ENCODE measurements at regions not wholly inside any gene's neighbourhood (a gene's known extent, or its start where the extent isn't known, plus 50 kb on each side); places are given as distances from the start of the nearest gene placed in this dataset.
"Not testable (repeated sequence)": the region's sequence is repeated elsewhere in the genome, so short reads cannot be mapped to it uniquely, and the experiment has no call there.

DNA sequence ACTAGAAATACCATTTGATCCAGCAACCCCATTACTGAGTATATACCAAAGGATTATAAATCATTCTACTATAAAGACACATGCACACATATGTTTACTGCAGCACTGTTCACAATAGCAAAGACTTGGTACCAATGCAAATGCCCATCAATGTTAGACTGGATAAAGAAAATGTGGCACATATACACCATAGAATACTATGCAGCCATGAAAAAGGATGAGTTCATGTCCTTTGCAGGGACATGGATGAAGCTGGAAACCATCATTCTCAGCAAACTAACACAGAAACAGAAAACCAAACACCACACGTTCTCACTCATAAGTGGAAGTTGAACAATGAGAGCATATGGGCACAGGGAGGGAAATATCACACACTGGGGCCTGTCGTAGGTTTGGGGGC is 106.0 kb downstream of the SPATA18 start:
- not testable (repeated sequence) for H3K27ac ChIP-seq (replicated peaks); DNase-seq (ENCODE audit: low read depth in 1 of 2, low spot score in 1 of 2); H3K27me3 ChIP-seq (ENCODE audit: insufficient read depth, poor library complexity, severe bottlenecking); H3K4me3 ChIP-seq (replicated peaks; ENCODE audit: insufficient read depth, low read length)

DNA sequence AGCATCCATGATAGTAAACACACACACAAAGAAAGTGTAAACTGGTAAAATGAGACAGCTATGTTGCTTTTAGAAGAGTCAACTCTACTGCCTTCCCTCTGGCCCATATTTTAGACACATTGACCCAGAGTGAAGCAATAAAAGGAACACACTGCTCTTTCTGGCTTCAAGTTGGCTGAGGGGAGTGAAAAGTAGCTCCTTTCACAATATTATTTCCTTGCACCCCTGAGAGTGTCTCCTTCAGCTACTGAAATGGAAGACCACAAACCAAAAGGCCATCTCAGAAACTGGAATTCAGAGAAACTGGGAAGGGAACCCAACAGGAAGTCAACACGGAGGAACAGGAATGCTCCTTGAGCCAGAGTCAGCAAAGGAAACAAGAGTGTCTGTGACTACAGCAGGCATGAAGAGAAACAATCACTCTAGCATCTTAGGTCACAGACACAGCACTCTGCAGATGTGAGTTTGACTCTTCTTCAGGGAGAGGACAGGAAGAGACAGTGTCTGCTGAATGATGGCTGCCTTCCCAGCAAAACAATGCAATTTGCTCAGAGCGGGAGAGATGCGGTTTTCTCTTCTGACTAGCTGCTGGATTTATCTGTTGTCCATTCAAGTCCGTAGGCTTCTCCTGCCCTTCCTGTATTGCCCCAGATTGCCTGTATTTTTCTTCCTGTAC is 106.7 kb downstream of the SPATA18 start:
- DNase-seq (ENCODE audit: low read depth in 1 of 2, low spot score in 1 of 2), result no peak
- Histone ChIP-seq H3K27me3 (ENCODE audit: insufficient read depth, poor library complexity, severe bottlenecking) (no peaks in the 10 kb centered on the region), H3K27ac (replicated peaks) (no peak overlapping the region), H3K4me3 (replicated peaks; ENCODE audit: insufficient read depth, low read length) (no peak overlapping the region)
- TF ChIP-seq, protein P1, sequence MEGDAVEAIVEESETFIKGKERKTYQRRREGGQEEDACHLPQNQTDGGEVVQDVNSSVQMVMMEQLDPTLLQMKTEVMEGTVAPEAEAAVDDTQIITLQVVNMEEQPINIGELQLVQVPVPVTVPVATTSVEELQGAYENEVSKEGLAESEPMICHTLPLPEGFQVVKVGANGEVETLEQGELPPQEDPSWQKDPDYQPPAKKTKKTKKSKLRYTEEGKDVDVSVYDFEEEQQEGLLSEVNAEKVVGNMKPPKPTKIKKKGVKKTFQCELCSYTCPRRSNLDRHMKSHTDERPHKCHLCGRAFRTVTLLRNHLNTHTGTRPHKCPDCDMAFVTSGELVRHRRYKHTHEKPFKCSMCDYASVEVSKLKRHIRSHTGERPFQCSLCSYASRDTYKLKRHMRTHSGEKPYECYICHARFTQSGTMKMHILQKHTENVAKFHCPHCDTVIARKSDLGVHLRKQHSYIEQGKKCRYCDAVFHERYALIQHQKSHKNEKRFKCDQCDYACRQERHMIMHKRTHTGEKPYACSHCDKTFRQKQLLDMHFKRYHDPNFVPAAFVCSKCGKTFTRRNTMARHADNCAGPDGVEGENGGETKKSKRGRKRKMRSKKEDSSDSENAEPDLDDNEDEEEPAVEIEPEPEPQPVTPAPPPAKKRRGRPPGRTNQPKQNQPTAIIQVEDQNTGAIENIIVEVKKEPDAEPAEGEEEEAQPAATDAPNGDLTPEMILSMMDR (IDR thresholded peaks at IDR 0.05; ENCODE audit: insufficient read depth, low read length), result no peak
- TF ChIP-seq SPI1 (IDR thresholded peaks at IDR 0.05; ENCODE audit: borderline replicate concordance, low read depth), result no peak
- TF ChIP-seq POLR2AphosphoS5 (IDR thresholded peaks at IDR 0.05; ENCODE audit: low read depth), result no peak
- TF ChIP-seq, protein P2, sequence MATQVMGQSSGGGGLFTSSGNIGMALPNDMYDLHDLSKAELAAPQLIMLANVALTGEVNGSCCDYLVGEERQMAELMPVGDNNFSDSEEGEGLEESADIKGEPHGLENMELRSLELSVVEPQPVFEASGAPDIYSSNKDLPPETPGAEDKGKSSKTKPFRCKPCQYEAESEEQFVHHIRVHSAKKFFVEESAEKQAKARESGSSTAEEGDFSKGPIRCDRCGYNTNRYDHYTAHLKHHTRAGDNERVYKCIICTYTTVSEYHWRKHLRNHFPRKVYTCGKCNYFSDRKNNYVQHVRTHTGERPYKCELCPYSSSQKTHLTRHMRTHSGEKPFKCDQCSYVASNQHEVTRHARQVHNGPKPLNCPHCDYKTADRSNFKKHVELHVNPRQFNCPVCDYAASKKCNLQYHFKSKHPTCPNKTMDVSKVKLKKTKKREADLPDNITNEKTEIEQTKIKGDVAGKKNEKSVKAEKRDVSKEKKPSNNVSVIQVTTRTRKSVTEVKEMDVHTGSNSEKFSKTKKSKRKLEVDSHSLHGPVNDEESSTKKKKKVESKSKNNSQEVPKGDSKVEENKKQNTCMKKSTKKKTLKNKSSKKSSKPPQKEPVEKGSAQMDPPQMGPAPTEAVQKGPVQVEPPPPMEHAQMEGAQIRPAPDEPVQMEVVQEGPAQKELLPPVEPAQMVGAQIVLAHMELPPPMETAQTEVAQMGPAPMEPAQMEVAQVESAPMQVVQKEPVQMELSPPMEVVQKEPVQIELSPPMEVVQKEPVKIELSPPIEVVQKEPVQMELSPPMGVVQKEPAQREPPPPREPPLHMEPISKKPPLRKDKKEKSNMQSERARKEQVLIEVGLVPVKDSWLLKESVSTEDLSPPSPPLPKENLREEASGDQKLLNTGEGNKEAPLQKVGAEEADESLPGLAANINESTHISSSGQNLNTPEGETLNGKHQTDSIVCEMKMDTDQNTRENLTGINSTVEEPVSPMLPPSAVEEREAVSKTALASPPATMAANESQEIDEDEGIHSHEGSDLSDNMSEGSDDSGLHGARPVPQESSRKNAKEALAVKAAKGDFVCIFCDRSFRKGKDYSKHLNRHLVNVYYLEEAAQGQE (IDR thresholded peaks at IDR 0.05; ENCODE audit: insufficient replicate concordance, low read depth), result no peak
- TF ChIP-seq GABPA (IDR thresholded peaks at IDR 0.05; ENCODE audit: low read depth), result no peak

DNA sequence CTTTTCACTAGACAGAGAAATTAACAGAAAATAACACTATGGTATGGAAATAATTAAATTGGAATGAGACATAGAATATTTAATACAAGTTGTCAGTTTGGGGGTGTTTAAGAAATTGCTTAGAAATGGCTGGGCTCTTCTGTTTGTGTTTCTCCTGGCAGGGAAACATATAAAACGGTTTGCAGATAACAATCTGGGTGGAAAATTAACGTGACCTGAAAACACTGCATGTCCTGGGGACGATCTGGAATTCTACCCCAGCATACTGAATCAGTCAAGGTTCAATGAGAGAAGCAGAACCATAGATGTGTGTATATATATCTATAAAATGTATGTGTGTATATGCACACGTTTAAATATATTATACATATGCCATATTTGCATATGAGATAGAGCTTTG is 109.8 kb downstream of the SPATA18 start:
- H3K27ac ChIP-seq (replicated peaks), result no peak overlapping the region
- TF ChIP-seq GABPA (IDR thresholded peaks at IDR 0.05; ENCODE audit: low read depth) (no peak), POLR2AphosphoS5 (IDR thresholded peaks at IDR 0.05; ENCODE audit: low read depth) (no peak), SPI1 (IDR thresholded peaks at IDR 0.05; ENCODE audit: borderline replicate concordance, low read depth) (no peak)
- TF ChIP-seq, protein P1 (IDR thresholded peaks at IDR 0.05; ENCODE audit: insufficient read depth, low read length), result no peak
- TF ChIP-seq, protein P2 (IDR thresholded peaks at IDR 0.05; ENCODE audit: insufficient replicate concordance, low read depth), result no peak
- no peak overlapping the region for H3K4me3 ChIP-seq (replicated peaks; ENCODE audit: insufficient read depth, low read length)
- DNase-seq (ENCODE audit: low read depth in 1 of 2, low spot score in 1 of 2), result no peak
- H3K27me3 ChIP-seq (ENCODE audit: insufficient read depth, poor library complexity, severe bottlenecking), result no peaks in the 10 kb centered on the region

DNA sequence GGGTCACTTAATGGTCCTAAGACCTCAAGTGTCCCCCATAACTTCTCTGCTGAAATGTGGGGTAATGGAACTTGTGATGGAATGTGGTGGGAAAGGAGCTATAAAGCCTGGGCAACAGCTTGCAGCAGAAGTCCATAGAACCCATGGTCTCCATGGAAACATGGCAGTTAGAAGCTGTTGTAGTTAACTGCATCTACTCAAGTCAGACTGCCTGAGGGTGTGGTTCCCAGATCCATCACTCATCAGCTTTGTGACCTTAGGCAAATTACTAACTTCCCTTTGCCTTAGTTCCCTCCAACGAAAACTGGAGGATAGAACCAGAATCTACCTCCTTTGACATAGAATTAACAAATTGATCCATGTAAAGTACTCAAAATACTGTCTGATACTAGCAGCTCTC is 113.0 kb downstream of the SPATA18 start:
- Histone ChIP-seq H3K27ac (replicated peaks) (no peak overlapping the region), H3K27me3 (ENCODE audit: insufficient read depth, poor library complexity, severe bottlenecking) (no peaks in the 10 kb centered on the region), H3K4me3 (replicated peaks; ENCODE audit: insufficient read depth, low read length) (no peak overlapping the region)
- no peak for DNase-seq (ENCODE audit: low read depth in 1 of 2, low spot score in 1 of 2)
- TF ChIP-seq GABPA (IDR thresholded peaks at IDR 0.05; ENCODE audit: low read depth) (no peak), SPI1 (IDR thresholded peaks at IDR 0.05; ENCODE audit: borderline replicate concordance, low read depth) (no peak), POLR2AphosphoS5 (IDR thresholded peaks at IDR 0.05; ENCODE audit: low read depth) (no peak)
- TF ChIP-seq, protein P2 (IDR thresholded peaks at IDR 0.05; ENCODE audit: insufficient replicate concordance, low read depth), result no peak
- TF ChIP-seq, protein P1 (IDR thresholded peaks at IDR 0.05; ENCODE audit: insufficient read depth, low read length), result no peak
